ENCODE measurements at regions not wholly inside any gene's neighbourhood (a gene's known extent, or its start where the extent isn't known, plus 50 kb on each side); places are given as distances from the start of the nearest gene placed in this dataset.

GRCh38 chr5:145090115-145090514 lies 745.0 kb downstream of the PRELID2 start:
- no peaks in the 10 kb centered on the region for H3K36me3 Mint-ChIP-seq
- H3K4me3 Mint-ChIP-seq, result no peak overlapping the region
- peaks cover 3% of the 10 kb centered on the region for H3K9me3 Mint-ChIP-seq
- TF ChIP-seq CTCF (IDR thresholded peaks at IDR 0.05; ENCODE audit: unreplicated experiment), result no peak
- H3K27me3 Mint-ChIP-seq (ENCODE audit: low read depth), result peaks cover 11% of the 10 kb centered on the region
- H3K27ac Mint-ChIP-seq, result no peak overlapping the region
- DNase-seq (ENCODE audit: low spot score in 2 of 2, unreplicated experiment in 2 of 2), result no peak
- no peaks in the 10 kb centered on the region for H3K4me1 Mint-ChIP-seq

- Mint-ChIP-seq H3K4me3 (no peak overlapping the region), H3K4me1 (no peaks in the 10 kb centered on the region), H3K9me3 (no peaks in the 10 kb centered on the region), H3K27ac (no peak overlapping the region), H3K27me3 (ENCODE audit: low read depth) (peaks cover 14% of the 10 kb centered on the region), H3K36me3 (no peaks in the 10 kb centered on the region)
- TF ChIP-seq CTCF (IDR thresholded peaks at IDR 0.05; ENCODE audit: unreplicated experiment), result no peak
- no peak for DNase-seq (ENCODE audit: low spot score in 2 of 2, unreplicated experiment in 2 of 2)
These were observed 750.3 kb downstream of the PRELID2 start for GRCh38 chr5:145084834-145085233.

- Mint-ChIP-seq H3K4me3 (no peak overlapping the region), H3K9me3 (no peaks in the 10 kb centered on the region), H3K36me3 (no peaks in the 10 kb centered on the region), H3K4me1 (no peaks in the 10 kb centered on the region), H3K27me3 (ENCODE audit: low read depth) (no peaks in the 10 kb centered on the region), H3K27ac (no peak overlapping the region)
- no peak for DNase-seq (ENCODE audit: low spot score in 2 of 2, unreplicated experiment in 2 of 2)
- no peak for TF ChIP-seq CTCF (IDR thresholded peaks at IDR 0.05; ENCODE audit: unreplicated experiment)
These were observed 758.1 kb downstream of the PRELID2 start for GRCh38 chr5:145077028-145077427.

- no peaks in the 10 kb centered on the region for H3K4me1 Mint-ChIP-seq
- no peak overlapping the region for H3K27ac Mint-ChIP-seq
- H3K4me3 Mint-ChIP-seq, result no peak overlapping the region
- no peak for TF ChIP-seq CTCF (IDR thresholded peaks at IDR 0.05; ENCODE audit: unreplicated experiment)
- H3K9me3 Mint-ChIP-seq, result no peaks in the 10 kb centered on the region
- DNase-seq (ENCODE audit: low spot score in 2 of 2, unreplicated experiment in 2 of 2), result no peak
- H3K27me3 Mint-ChIP-seq (ENCODE audit: low read depth), result no peaks in the 10 kb centered on the region
- no peaks in the 10 kb centered on the region for H3K36me3 Mint-ChIP-seq
These were observed 759.1 kb downstream of the PRELID2 start for GRCh38 chr5:145076040-145076439.

GRCh38 chr5:145072889-145073288 lies 762.3 kb downstream of the PRELID2 start:
- Mint-ChIP-seq H3K27ac (no peak overlapping the region), H3K9me3 (no peaks in the 10 kb centered on the region), H3K36me3 (no peaks in the 10 kb centered on the region), H3K4me1 (peaks cover 1% of the 10 kb centered on the region), H3K4me3 (no peak overlapping the region), H3K27me3 (ENCODE audit: low read depth) (peaks cover 12% of the 10 kb centered on the region)
- DNase-seq (ENCODE audit: low spot score in 2 of 2, unreplicated experiment in 2 of 2), result no peak
- no peak for TF ChIP-seq CTCF (IDR thresholded peaks at IDR 0.05; ENCODE audit: unreplicated experiment)

- no peaks in the 10 kb centered on the region for H3K9me3 Mint-ChIP-seq
- peaks cover 1% of the 10 kb centered on the region for H3K4me1 Mint-ChIP-seq
- no peak overlapping the region for H3K4me3 Mint-ChIP-seq
- no peak for DNase-seq (ENCODE audit: low spot score in 2 of 2, unreplicated experiment in 2 of 2)
- TF ChIP-seq CTCF (IDR thresholded peaks at IDR 0.05; ENCODE audit: unreplicated experiment), result no peak
- H3K36me3 Mint-ChIP-seq, result no peaks in the 10 kb centered on the region
- H3K27ac Mint-ChIP-seq, result no peak overlapping the region
- peaks cover 26% of the 10 kb centered on the region for H3K27me3 Mint-ChIP-seq (ENCODE audit: low read depth)
These were observed 766.4 kb downstream of the PRELID2 start for GRCh38 chr5:145068721-145069120.

Measured in mesothelial cell of epicardium (in vitro differentiated cells).